IPS-15b (cell line): ENCODE measurements at regions not wholly inside any gene's neighbourhood (a gene's known extent, or its start where the extent isn't known, plus 50 kb on each side); places are given as distances from the start of the nearest gene placed in this dataset.

Source experiments
- H3K27me3 ChIP-seq: one replicate; pipeline ENCODE4 v1.6.1; 2013; ENCODE audit warnings: low read length; ENCODE audit not compliant: control insufficient read depth, insufficient read depth
- H3K36me3 ChIP-seq: one replicate; pipeline ENCODE4 v1.6.1; 2013; ENCODE audit warnings: low read length; ENCODE audit not compliant: control insufficient read depth, insufficient read depth
- H3K4me1 ChIP-seq: one replicate; pipeline ENCODE4 v1.6.1; 2013; ENCODE audit warnings: mild to moderate bottlenecking, low read length; ENCODE audit not compliant: control insufficient read depth, insufficient read depth
- H3K4me3 ChIP-seq: one replicate; pipeline ENCODE4 v1.5.1; 2013; ENCODE audit warnings: low read depth, low read length
- H3K9ac ChIP-seq: one replicate; pipeline ENCODE4 v1.6.1; 2013; ENCODE audit warnings: low read depth, mild to moderate bottlenecking, low read length
- H3K9me3 ChIP-seq: one replicate; pipeline ENCODE4 v1.6.1; 2013; ENCODE audit warnings: mild to moderate bottlenecking, low read length; ENCODE audit not compliant: control insufficient read depth, insufficient read depth

DNA sequence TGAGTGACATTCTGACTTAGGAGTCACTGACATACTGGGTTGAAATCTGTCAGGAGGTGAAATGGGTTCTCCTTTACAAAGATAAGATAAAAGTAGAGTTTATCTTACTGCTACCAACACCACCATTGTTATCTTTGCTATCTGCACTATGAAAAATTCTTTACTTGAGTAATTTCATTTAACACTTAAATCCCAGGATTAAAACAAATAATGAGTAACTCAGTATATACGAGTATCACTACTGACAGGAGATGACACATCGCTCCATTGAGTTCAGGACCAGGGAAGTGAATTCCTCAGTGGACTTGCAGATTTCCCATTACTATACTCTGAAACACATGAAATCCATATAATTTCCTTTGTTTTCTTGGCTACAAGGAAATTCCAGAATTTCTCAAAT, 242.1 kb upstream of the NLRP1 start:
- peaks cover 6% of the 10 kb centered on the region for H3K4me1 ChIP-seq
- no peak overlapping the region for H3K9ac ChIP-seq
- no peaks in the 10 kb centered on the region for H3K9me3 ChIP-seq
- no peak overlapping the region for H3K4me3 ChIP-seq
- H3K36me3 ChIP-seq, result no peaks in the 10 kb centered on the region
- H3K27me3 ChIP-seq, result no peaks in the 10 kb centered on the region

DNA sequence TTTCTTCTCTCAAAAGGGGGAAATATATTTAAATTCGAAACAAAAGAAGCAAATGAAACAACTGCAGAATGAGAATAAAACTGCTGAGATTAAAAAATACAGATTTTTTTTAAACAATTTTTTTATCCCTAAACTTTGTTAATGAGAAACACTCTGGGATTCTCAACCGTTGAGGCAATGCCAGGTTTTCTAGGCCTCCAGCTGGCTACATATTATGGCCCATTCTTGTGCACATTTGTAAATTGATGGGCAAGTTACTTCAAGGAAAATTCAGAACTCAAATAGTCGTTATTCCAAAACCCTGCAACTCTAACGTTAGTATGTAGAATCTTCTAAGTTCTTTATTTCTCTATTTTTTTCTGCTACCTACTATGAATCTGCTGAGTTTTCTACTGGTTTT, 239.3 kb upstream of the WSCD1 start:
- no peaks in the 10 kb centered on the region for H3K36me3 ChIP-seq
- no peak overlapping the region for H3K4me3 ChIP-seq
- H3K4me1 ChIP-seq, result peaks cover 13% of the 10 kb centered on the region

GRCh38 chr17:5832886-5833285, 237.3 kb upstream of the WSCD1 start:
- Histone ChIP-seq H3K9ac (no peak overlapping the region), H3K9me3 (no peaks in the 10 kb centered on the region), H3K4me1 (peaks cover 13% of the 10 kb centered on the region), H3K4me3 (no peak overlapping the region), H3K36me3 (no peaks in the 10 kb centered on the region), H3K27me3 (no peaks in the 10 kb centered on the region)

More for the DNA sequence above, 239.3 kb upstream of the WSCD1 start:
- no peak overlapping the region for H3K9ac ChIP-seq
- no peaks in the 10 kb centered on the region for H3K27me3 ChIP-seq
- H3K9me3 ChIP-seq, result no peaks in the 10 kb centered on the region

GRCh38 chr17:5837055-5837491, 233.1 kb upstream of the WSCD1 start:
- Histone ChIP-seq H3K4me1 (peaks cover 6% of the 10 kb centered on the region), H3K36me3 (no peaks in the 10 kb centered on the region), H3K9ac (no peak overlapping the region), H3K9me3 (no peaks in the 10 kb centered on the region), H3K27me3 (no peaks in the 10 kb centered on the region), H3K4me3 (no peak overlapping the region)

- no peaks in the 10 kb centered on the region for H3K27me3 ChIP-seq
- no peaks in the 10 kb centered on the region for H3K9me3 ChIP-seq
Measured at GRCh38 chr17:5838661-5839300, 231.4 kb upstream of the WSCD1 start.

GRCh38 chr17:5840811-5841446, 229.2 kb upstream of the WSCD1 start:
- Histone ChIP-seq H3K9ac (no peak overlapping the region), H3K4me1 (no peaks in the 10 kb centered on the region), H3K36me3 (no peaks in the 10 kb centered on the region), H3K4me3 (no peak overlapping the region), H3K27me3 (no peaks in the 10 kb centered on the region), H3K9me3 (no peaks in the 10 kb centered on the region)

More at GRCh38 chr17:5838661-5839300, 231.4 kb upstream of the WSCD1 start:
- no peaks in the 10 kb centered on the region for H3K36me3 ChIP-seq
- H3K4me3 ChIP-seq, result no peak overlapping the region
- no peaks in the 10 kb centered on the region for H3K4me1 ChIP-seq
- no peak overlapping the region for H3K9ac ChIP-seq

DNA sequence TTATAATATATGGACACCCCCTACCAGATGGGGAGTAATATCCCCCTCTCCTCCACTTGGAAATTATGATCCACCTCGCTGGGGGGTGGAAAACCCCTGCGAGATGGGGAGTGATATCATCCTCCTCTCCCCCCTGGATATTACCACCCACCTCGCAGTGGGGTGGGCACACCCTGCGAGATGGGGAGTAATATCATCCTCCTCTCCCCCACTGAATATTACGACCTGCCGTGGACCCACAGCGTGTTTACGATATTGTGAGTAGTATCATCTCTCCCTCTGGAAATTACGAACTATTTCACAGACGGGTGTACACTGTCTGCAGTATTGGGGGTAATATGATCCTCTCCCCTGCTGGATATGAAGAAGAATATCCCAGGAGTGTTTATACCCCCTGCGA, 228.3 kb upstream of the WSCD1 start:
- Histone ChIP-seq H3K9me3 (no peaks in the 10 kb centered on the region), H3K4me1 (no peaks in the 10 kb centered on the region), H3K36me3 (no peaks in the 10 kb centered on the region), H3K9ac (no peak overlapping the region), H3K27me3 (no peaks in the 10 kb centered on the region), H3K4me3 (no peak overlapping the region)

- no peaks in the 10 kb centered on the region for H3K9me3 ChIP-seq
- H3K4me1 ChIP-seq, result no peaks in the 10 kb centered on the region
Measured at GRCh38 chr17:5843366-5844026, 226.7 kb upstream of the WSCD1 start.

DNA sequence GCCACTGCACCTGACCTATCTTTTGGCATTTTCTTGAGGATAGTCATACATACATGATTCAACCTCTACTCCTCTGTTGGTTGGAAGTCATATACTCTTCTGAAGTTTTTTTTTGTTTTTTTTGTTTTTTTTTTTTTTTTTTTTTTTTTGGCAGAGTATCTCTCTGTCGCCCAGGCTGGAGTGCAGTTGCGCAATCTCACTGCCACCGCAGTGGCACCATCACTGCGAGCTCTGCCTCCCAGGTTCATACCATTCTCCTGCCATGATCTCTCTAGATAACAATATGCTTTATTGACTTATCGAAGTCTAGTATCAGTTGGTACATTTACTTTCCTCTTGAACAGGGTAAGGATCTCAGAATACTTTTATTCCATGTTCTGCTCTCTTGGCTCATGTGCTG, 224.2 kb upstream of the WSCD1 start:
- Histone ChIP-seq H3K9me3 (no peaks in the 10 kb centered on the region), H3K4me3 (no peak overlapping the region), H3K4me1 (no peaks in the 10 kb centered on the region), H3K27me3 (no peaks in the 10 kb centered on the region), H3K36me3 (no peaks in the 10 kb centered on the region), H3K9ac (no peak overlapping the region)

More at GRCh38 chr17:5843366-5844026, 226.7 kb upstream of the WSCD1 start:
- Histone ChIP-seq H3K9ac (no peak overlapping the region), H3K36me3 (no peaks in the 10 kb centered on the region), H3K27me3 (no peaks in the 10 kb centered on the region), H3K4me3 (no peak overlapping the region)

DNA sequence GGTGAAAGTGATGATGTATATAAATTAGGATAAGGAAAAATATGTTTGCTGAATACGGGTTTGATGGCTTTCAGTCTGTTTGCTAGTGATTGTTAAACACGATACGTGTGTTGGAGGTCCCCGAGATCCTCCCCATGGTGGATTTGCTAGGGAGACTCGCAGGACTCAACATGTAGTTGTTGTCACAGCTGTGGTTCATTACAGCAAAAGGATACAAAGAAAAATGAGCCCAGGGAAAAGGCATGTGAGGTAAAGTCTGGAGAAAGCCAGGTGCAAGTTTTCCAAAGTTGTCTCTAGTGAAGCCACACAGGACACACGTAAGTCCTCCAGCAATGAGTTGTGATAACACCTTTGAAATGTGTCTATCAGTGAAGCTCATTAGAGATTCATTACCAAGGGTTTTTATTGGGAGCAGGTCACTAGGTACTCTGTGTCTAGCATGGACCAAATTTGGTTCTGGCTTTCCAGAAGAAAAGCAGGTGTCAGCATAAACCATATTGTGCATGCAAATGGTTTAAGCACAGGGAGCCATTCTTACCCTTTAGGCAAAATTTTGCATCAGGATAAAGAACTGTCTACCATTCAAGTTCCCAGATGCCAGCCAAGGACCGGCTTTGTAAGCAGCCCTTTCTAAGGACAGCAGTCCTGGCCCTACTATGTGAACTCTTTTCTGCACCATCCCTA, 215.2 kb upstream of the WSCD1 start:
- no peak overlapping the region for H3K4me3 ChIP-seq
- H3K9ac ChIP-seq, result no peak overlapping the region
- no peaks in the 10 kb centered on the region for H3K27me3 ChIP-seq
- H3K9me3 ChIP-seq, result no peaks in the 10 kb centered on the region
- no peaks in the 10 kb centered on the region for H3K36me3 ChIP-seq
- no peaks in the 10 kb centered on the region for H3K4me1 ChIP-seq

DNA sequence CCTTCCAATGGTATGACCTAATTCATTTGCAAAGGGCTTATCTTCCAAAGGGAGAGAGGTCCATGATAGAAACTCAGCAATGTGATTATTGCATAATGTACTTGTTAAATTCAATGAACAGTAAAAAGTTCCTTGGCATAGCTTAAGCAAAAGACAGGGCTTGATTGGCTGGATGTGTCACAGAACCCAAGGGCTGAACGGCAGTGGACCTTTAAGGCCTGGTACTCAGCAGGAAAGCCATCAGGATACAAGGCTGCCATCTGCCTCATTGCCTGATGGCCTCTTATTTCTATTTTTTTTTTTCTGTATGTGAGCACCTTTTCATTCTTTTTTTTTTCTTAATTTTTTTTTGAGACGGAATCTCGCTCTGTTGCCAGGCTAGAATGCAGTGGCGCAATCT, 208.9 kb upstream of the WSCD1 start:
- Histone ChIP-seq H3K4me1 (no peaks in the 10 kb centered on the region), H3K27me3 (no peaks in the 10 kb centered on the region), H3K4me3 (no peak overlapping the region)

More for the DNA sequence above, 208.9 kb upstream of the WSCD1 start:
- Histone ChIP-seq H3K36me3 (no peaks in the 10 kb centered on the region), H3K9me3 (no peaks in the 10 kb centered on the region), H3K9ac (no peak overlapping the region)
